Kidney capillary endothelial cell (primary cell): ENCODE measurements at regions not wholly inside any gene's neighbourhood (a gene's known extent, or its start where the extent isn't known, plus 50 kb on each side); places are given as distances from the start of the nearest gene placed in this dataset.

Source experiments
- DNase-seq: peaks from one replicate; pipeline ENCODE4 v3.0.0-alpha.2; 2018; ENCODE audit warnings: low spot score

GRCh38 chr2:42897358-42897757, 105.0 kb upstream of the HAAO start:
- DNase-seq, result no peak

GRCh38 chr2:42895791-42896135, 103.4 kb upstream of the HAAO start:
- no peak for DNase-seq

GRCh38 chr2:42895134-42895790, 102.9 kb upstream of the HAAO start:
- no peak for DNase-seq

GRCh38 chr2:42893047-42893758, 100.8 kb upstream of the HAAO start:
- no peak for DNase-seq

GRCh38 chr2:42890791-42891355, 98.5 kb upstream of the HAAO start:
- no peak for DNase-seq

- DNase-seq, result no peak
Measured at GRCh38 chr2:42888321-42889245, 96.2 kb upstream of the HAAO start.

- no peak for DNase-seq
Measured at GRCh38 chr2:42886921-42887320, 94.5 kb upstream of the HAAO start.

GRCh38 chr2:42882756-42883155, 90.4 kb upstream of the HAAO start:
- no peak for DNase-seq

GRCh38 chr2:42881732-42882131, 89.3 kb upstream of the HAAO start:
- DNase-seq, result peak; percentile 94

GRCh38 chr2:42880738-42881690, 88.6 kb upstream of the HAAO start:
- no peak for DNase-seq

- DNase-seq, result peak; percentile 84
Measured at GRCh38 chr2:42879913-42880737, 87.7 kb upstream of the HAAO start.

- DNase-seq, result no peak
Measured at GRCh38 chr2:42879121-42879705, 86.8 kb upstream of the HAAO start.

GRCh38 chr2:42878581-42878980, 86.2 kb upstream of the HAAO start:
- DNase-seq, result no peak

- no peak for DNase-seq
Measured at GRCh38 chr2:42877936-42878335, 85.6 kb upstream of the HAAO start.

- DNase-seq, result no peak
Measured at GRCh38 chr2:42877511-42877910, 85.1 kb upstream of the HAAO start.

GRCh38 chr2:42876326-42876751, 84.0 kb upstream of the HAAO start:
- DNase-seq, result no peak

- DNase-seq, result no peak
Measured at GRCh38 chr2:42875880-42876279, 83.5 kb upstream of the HAAO start.

GRCh38 chr2:42874949-42875801, 82.8 kb upstream of the HAAO start:
- DNase-seq, result no peak

GRCh38 chr2:42872721-42873120, 80.3 kb upstream of the HAAO start:
- no peak for DNase-seq
